ENCODE measurements at regions not wholly inside any gene's neighbourhood (a gene's known extent, or its start where the extent isn't known, plus 50 kb on each side); places are given as distances from the start of the nearest gene placed in this dataset.

- WGBS (ENCODE audit: insufficient coverage): no CpG with 5 or more reads among the region's 1 CpG
- Mint-ChIP-seq H3K4me3 (no peak overlapping the region), H3K27me3 (no peaks in the 10 kb centered on the region), H3K27ac (no peak overlapping the region), H3K9me3 (ENCODE audit: insufficient read depth) (no peaks in the 10 kb centered on the region), H3K4me1 (no peaks in the 10 kb centered on the region)
- ChIA-PET POLR2A (no interaction called here), CTCF (no interaction called here)
- Histone ChIP-seq H3K27ac (ENCODE audit: low read length in 2 of 2) (no peak overlapping the region), H3K9me3 (ENCODE audit: control extremely low read depth in 1 of 3, control insufficient read depth in 2 of 3, insufficient read depth in 1 of 3, low read length in 2 of 3) (no peaks in the 10 kb centered on the region), H3K4me2 (replicated peaks; ENCODE audit: low read depth, low read length, poor library complexity, severe bottlenecking) (no peak overlapping the region), H3K27me3 (replicated peaks in 1 of 4; ENCODE audit: control extremely low read depth in 1 of 4, control insufficient read depth in 3 of 4, insufficient read depth in 4 of 4, low read length in 3 of 4) (no peaks in the 10 kb centered on the region), H3K4me3 (ENCODE audit: control extremely low read depth in 1 of 5, extremely low read depth in 1 of 5, insufficient read depth in 1 of 5, low read depth in 2 of 5, low read length in 4 of 5) (no peak overlapping the region), H3K4me1 (ENCODE audit: control insufficient read depth in 2 of 2, insufficient read depth in 2 of 2, low read length in 2 of 2) (no peaks in the 10 kb centered on the region), H4K20me1 (ENCODE audit: control insufficient read depth, insufficient read depth, low read length, poor library complexity, severe bottlenecking) (no peaks in the 10 kb centered on the region), H3K79me2 (ENCODE audit: control insufficient read depth, insufficient read depth, low read length) (no peaks in the 10 kb centered on the region), H2AFZ (ENCODE audit: insufficient read depth, low read depth, low read length, poor library complexity, severe bottlenecking) (no peak overlapping the region), H3K9ac (ENCODE audit: low read length) (no peak overlapping the region), H3K36me3 (replicated peaks in 1 of 2; ENCODE audit: control extremely low read depth in 1 of 2, control insufficient read depth in 1 of 2, extremely low read depth in 1 of 2, insufficient read depth in 2 of 2, low read length in 1 of 2) (no peaks in the 10 kb centered on the region)
- intact Hi-C loops (cut with micrococcal nuclease): no loop called here
- TF ChIP-seq EZH2 (IDR thresholded peaks at IDR 0.05; ENCODE audit: borderline replicate concordance, insufficient read depth, low read depth, low read length, poor library complexity, severe bottlenecking) (no peak), CTCF (IDR thresholded peaks at IDR 0.05) (no peak)
- DNase-seq: no peak
- no peak for ATAC-seq (ENCODE audit: low read depth)
Measured at GRCh38 chr7:81111358-81111757, 192.5 kb upstream of the SEMA3C start.

GRCh38 chr7:81110673-81111072, 191.8 kb upstream of the SEMA3C start:
- Histone ChIP-seq H4K20me1 (ENCODE audit: control insufficient read depth, insufficient read depth, low read length, poor library complexity, severe bottlenecking) (no peaks in the 10 kb centered on the region), H3K9me3 (ENCODE audit: control extremely low read depth in 1 of 3, control insufficient read depth in 2 of 3, insufficient read depth in 1 of 3, low read length in 2 of 3) (no peaks in the 10 kb centered on the region), H3K79me2 (ENCODE audit: control insufficient read depth, insufficient read depth, low read length) (no peaks in the 10 kb centered on the region), H3K4me3 (ENCODE audit: control extremely low read depth in 1 of 5, extremely low read depth in 1 of 5, insufficient read depth in 1 of 5, low read depth in 2 of 5, low read length in 4 of 5) (no peak overlapping the region), H3K27me3 (replicated peaks in 1 of 4; ENCODE audit: control extremely low read depth in 1 of 4, control insufficient read depth in 3 of 4, insufficient read depth in 4 of 4, low read length in 3 of 4) (no peaks in the 10 kb centered on the region), H3K4me2 (replicated peaks; ENCODE audit: low read depth, low read length, poor library complexity, severe bottlenecking) (no peak overlapping the region), H2AFZ (ENCODE audit: insufficient read depth, low read depth, low read length, poor library complexity, severe bottlenecking) (no peak overlapping the region), H3K27ac (ENCODE audit: low read length in 2 of 2) (no peak overlapping the region), H3K36me3 (replicated peaks in 1 of 2; ENCODE audit: control extremely low read depth in 1 of 2, control insufficient read depth in 1 of 2, extremely low read depth in 1 of 2, insufficient read depth in 2 of 2, low read length in 1 of 2) (no peaks in the 10 kb centered on the region), H3K4me1 (ENCODE audit: control insufficient read depth in 2 of 2, insufficient read depth in 2 of 2, low read length in 2 of 2) (no peaks in the 10 kb centered on the region), H3K9ac (ENCODE audit: low read length) (no peak overlapping the region)
- TF ChIP-seq CTCF (IDR thresholded peaks at IDR 0.05): no peak
- no peak for TF ChIP-seq EZH2 (IDR thresholded peaks at IDR 0.05; ENCODE audit: borderline replicate concordance, insufficient read depth, low read depth, low read length, poor library complexity, severe bottlenecking)
- intact Hi-C loops (cut with micrococcal nuclease): no loop called here
- Mint-ChIP-seq H3K4me1 (no peaks in the 10 kb centered on the region), H3K4me3 (no peak overlapping the region), H3K27me3 (no peaks in the 10 kb centered on the region), H3K27ac (no peak overlapping the region), H3K9me3 (ENCODE audit: insufficient read depth) (peaks cover 2% of the 10 kb centered on the region)
- DNase-seq (no peak), ATAC-seq (ENCODE audit: low read depth) (no peak)
- WGBS (ENCODE audit: insufficient coverage): 80% methylated on average over 1 of the region's 2 CpGs
- ChIA-PET CTCF (no interaction called here), POLR2A (no interaction called here)

All from B cell (primary cell).